Cardiac fibroblast (primary cell): ENCODE measurements at regions not wholly inside any gene's neighbourhood (a gene's known extent, or its start where the extent isn't known, plus 50 kb on each side); places are given as distances from the start of the nearest gene placed in this dataset.
"Not testable (repeated sequence)": the region's sequence is repeated elsewhere in the genome, so short reads cannot be mapped to it uniquely, and the experiment has no call there.

Experiments
- DNase-seq, 2 donors: peaks; one replicate each; pipeline versions ENCODE4 v3.0.0 to v3.0.0-alpha.2; 2010; ENCODE audit warnings: low read depth in 2 of 2
- H3K4me3 ChIP-seq, 2 donors: replicated peaks in 1 of 2; 1 replicate in 1 of 2; 2 replicates in 1 of 2; pipeline ENCODE4 v1.5.1; 2011; ENCODE audit warnings: low read depth in 2 of 2, low read length in 2 of 2, mild to moderate bottlenecking in 2 of 2, moderate library complexity in 1 of 2
- TF ChIP-seq, protein P1 (sequence below): IDR thresholded peaks from one replicate; pipeline ENCODE4 v1.5.1; 2011; ENCODE audit warnings: low read depth, mild to moderate bottlenecking, low read length, inconsistent platforms

DNA sequence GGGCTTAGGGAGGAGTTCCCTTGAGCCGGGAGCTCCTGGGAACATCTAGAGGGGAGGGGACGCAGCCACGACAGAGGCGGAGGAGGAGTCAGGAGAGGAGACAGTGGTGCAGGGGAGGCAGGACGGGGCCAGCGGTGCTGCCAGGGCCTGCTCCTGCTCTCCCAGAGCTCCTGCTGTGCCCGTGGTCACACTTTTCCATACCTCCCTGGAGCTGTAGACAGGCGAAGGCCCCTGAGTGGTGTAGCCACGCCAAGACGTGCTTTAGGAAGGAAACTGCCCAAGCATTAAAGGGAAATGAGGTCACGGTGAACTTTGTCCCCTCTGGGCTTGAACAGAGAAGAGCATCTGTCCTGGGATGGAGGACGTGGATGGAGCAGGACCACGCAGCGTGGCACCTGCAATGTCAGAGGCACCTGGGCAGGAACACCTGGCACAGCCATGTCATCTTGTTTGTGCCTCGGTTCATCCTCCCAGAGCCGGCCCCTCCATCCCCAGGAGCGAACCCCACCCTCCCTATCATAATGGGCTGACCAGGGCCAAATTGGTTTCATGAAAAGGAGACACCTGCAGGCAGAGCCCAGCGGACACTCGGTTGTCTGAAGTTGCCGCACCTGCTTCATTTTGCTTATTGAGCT, 239.5 kb upstream of the SFSWAP start:
- TF ChIP-seq, protein P1, sequence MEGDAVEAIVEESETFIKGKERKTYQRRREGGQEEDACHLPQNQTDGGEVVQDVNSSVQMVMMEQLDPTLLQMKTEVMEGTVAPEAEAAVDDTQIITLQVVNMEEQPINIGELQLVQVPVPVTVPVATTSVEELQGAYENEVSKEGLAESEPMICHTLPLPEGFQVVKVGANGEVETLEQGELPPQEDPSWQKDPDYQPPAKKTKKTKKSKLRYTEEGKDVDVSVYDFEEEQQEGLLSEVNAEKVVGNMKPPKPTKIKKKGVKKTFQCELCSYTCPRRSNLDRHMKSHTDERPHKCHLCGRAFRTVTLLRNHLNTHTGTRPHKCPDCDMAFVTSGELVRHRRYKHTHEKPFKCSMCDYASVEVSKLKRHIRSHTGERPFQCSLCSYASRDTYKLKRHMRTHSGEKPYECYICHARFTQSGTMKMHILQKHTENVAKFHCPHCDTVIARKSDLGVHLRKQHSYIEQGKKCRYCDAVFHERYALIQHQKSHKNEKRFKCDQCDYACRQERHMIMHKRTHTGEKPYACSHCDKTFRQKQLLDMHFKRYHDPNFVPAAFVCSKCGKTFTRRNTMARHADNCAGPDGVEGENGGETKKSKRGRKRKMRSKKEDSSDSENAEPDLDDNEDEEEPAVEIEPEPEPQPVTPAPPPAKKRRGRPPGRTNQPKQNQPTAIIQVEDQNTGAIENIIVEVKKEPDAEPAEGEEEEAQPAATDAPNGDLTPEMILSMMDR: no peak
- DNase-seq: no peak
- no peak overlapping the region for H3K4me3 ChIP-seq

DNA sequence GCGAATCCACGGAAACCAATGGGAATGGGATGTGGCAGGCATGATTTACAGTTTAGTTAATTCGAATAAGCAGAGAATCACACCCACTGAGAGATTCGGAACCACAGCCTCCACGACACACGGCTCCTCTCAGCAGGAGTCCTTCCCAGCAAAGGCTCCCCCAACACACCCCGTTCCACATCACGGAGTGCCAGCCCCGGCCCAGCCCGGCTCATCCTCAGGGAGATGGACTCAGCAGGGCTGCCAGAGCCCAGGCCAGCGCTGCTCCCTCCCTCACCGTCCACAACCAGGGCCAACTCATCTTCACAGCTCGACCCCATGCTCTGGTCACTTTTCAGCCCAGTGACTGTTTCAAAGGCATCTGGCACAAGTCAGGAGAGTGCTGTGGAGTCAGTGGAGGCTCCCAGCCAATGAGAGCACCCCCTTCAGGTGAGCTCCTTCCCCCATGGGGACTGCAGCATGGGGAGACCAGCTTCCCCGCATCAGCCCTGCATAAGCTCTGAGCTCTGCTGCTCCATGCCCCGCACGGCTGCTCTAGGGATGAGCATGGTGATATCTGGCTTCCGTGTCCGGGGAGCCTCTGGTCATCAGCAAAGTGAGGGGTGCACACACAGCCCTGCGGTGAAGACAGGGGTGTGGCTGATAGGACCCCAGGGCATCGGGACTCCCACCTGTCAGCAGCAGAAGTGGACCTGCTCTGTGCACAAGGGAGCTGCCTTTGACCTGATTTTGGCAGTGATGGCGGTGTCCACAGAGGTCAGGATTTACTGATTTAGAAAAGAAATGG, 238.8 kb upstream of the SFSWAP start:
- TF ChIP-seq, protein P1: no peak
- DNase-seq: no peak
- no peak overlapping the region for H3K4me3 ChIP-seq

DNA sequence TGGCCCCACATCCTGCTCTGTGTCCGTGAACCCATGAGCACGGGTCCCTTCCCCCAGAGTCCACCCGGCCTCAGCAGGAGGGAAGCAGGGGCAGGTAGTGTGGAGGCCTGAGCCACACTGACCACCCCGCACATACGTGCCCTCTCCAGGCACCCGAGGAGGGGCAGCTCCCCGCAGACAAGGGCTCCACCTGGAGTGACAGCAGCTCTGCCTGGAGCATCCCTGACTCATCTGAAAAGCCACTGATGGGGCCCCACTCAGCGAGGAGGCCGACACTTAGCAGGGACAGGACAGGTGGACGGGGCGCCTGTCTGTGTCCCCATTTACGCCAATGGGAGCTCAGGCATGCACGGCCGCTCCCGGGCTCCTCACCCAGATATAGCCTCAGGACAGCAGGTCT, 237.6 kb upstream of the SFSWAP start:
- no peak overlapping the region for H3K4me3 ChIP-seq
- no peak for DNase-seq
- TF ChIP-seq, protein P1: no peak

DNA sequence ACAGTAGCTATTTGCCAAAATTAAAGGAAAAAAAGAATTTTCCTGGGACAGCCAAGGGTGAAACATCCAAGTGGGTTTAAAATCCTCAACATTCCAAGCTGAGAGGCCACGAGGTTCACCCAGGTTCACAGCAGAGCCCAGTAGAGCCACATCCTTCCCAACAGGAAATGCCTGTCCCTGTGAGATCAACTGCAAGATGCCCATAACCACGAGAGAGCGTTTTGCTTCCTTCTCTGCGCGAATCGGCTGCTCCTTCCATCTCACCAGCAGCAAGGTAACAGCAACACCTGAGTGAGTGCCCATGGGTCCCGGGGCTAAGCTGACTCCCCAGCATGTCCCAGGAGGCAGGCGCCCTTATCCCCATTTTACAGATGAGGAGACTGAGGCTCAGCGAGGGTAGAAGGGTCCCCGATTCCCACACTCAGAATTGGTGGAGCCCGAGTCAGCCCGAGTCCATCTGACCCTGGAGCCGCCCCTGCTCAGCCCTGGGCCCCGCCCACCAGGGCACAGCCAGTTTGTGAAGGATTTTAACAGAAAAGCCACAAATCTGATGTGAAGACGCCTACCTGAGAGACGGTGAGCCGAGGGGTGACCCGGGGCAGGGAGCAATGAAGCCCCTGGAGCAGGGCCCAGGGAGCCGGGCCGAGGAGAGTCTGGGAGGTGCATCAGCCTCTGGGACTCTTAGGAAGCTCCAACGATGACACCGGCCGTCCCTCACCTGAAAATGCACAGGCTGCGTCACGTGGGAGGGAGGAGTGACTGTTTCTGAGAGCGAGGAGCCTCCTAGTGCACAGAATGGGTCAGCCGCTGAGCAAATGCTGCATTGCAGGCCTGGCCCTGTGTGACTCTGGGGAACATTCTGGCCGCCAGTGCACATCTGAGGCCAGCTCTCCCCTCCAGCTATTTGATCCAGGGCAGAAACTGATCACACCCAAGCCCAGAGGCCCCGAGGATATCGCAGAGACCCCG, 236.9 kb upstream of the SFSWAP start:
- no peak overlapping the region for H3K4me3 ChIP-seq
- DNase-seq: no peak
- TF ChIP-seq, protein P1: no peak

DNA sequence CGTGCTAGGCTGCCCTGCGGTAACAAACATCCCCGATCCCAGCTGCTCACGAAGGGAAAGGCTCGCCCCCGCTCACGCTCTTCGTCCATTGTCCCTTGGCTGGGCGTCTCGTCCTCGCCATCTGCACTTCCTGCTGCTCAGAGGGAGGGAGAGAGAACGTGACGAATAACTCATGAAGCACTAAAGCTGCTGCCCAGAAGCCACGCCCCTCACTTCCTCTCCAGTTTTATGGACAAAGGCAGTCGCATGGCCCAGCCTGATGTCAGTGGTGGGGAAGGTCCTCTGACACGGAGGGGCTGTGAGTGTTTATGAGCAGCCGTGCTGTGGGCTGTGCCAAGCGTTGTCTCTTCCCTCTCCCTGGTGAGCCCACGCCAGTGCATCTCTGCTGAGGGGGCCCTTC, 235.9 kb upstream of the SFSWAP start:
- not testable (repeated sequence) for H3K4me3 ChIP-seq, DNase-seq

DNA sequence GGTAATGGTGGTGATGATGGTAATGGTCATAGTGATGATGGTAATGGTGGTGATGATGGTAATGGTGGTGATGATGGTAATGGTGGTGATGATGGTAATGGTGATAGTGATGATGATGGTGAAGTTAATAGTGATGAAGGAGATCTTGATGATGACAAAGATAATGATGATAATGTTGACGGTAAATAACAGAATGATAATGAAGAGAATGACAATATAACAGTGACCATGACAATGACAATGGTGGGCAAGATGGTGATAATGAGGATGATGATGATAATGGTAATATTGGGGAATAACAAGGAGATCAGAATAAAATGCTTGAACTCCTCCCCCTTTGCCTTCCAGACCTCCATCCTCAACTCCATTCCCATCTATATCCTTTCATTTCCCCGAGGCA, 233.3 kb upstream of the SFSWAP start:
- TF ChIP-seq, protein P1: no peak
- DNase-seq: no peak
- H3K4me3 ChIP-seq: no peak overlapping the region

DNA sequence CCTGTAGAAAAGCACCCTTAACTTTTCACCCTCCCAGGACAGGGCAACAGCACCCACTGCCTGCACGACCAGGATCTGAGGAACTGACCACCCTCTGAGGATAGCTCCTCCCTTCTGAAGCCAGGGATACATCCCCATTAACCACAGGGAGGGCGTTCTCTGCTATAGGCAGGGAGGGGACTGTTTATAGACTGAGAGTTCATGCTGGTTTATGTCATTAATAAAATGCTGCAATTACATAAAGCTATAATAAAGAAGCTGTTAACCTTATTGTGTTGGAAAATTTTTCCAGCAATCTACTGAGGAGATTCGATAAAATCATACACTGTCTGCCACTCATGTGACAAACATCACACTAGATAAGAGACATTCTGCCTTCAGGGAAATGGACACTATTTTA, 232.4 kb upstream of the SFSWAP start:
- no peak overlapping the region for H3K4me3 ChIP-seq
- TF ChIP-seq, protein P1: no peak
- DNase-seq: no peak
